ENCODE measurements at regions not wholly inside any gene's neighbourhood (a gene's known extent, or its start where the extent isn't known, plus 50 kb on each side); places are given as distances from the start of the nearest gene placed in this dataset.

- no peak for DNase-seq (ENCODE audit: low spot score)
Observed at GRCh38 chr14:97445367-97445766, 648.2 kb downstream of the VRK1 start.

GRCh38 chr14:97446087-97446486 is 648.9 kb downstream of the VRK1 start:
- no peak for DNase-seq (ENCODE audit: low spot score)

GRCh38 chr14:97452314-97452713 is 655.1 kb downstream of the VRK1 start:
- DNase-seq (ENCODE audit: low spot score): no peak

- DNase-seq (ENCODE audit: low spot score): no peak
Observed at GRCh38 chr14:97453991-97454390, 656.8 kb downstream of the VRK1 start.

GRCh38 chr14:97456462-97456861 is 659.3 kb downstream of the VRK1 start:
- no peak for DNase-seq (ENCODE audit: low spot score)

GRCh38 chr14:97456958-97457357 is 659.8 kb downstream of the VRK1 start:
- peak; percentile 85 for DNase-seq (ENCODE audit: low spot score)

- DNase-seq (ENCODE audit: low spot score): no peak
Observed at GRCh38 chr14:97457575-97458085, 660.4 kb downstream of the VRK1 start.

GRCh38 chr14:97458255-97458654 is 661.1 kb downstream of the VRK1 start:
- DNase-seq (ENCODE audit: low spot score): no peak

GRCh38 chr14:97458661-97459579 is 661.7 kb downstream of the VRK1 start:
- DNase-seq (ENCODE audit: low spot score): peak; percentile 83

- DNase-seq (ENCODE audit: low spot score): no peak
Observed at GRCh38 chr14:97462081-97462480, 664.9 kb downstream of the VRK1 start.

GRCh38 chr14:97468220-97468619 is 671.0 kb downstream of the VRK1 start:
- DNase-seq (ENCODE audit: low spot score): no peak

GRCh38 chr14:97477353-97477752 is 680.2 kb downstream of the VRK1 start:
- no peak for DNase-seq (ENCODE audit: low spot score)

GRCh38 chr14:97485201-97485600 is 688.0 kb downstream of the VRK1 start:
- DNase-seq (ENCODE audit: low spot score): no peak

GRCh38 chr14:97486601-97487120 is 689.5 kb downstream of the VRK1 start:
- no peak for DNase-seq (ENCODE audit: low spot score)

- DNase-seq (ENCODE audit: low spot score): no peak
Observed at GRCh38 chr14:97489750-97490149, 692.6 kb downstream of the VRK1 start.

GRCh38 chr14:97490521-97491070 is 693.4 kb downstream of the VRK1 start:
- no peak for DNase-seq (ENCODE audit: low spot score)

GRCh38 chr14:97491697-97492096 is 694.5 kb downstream of the VRK1 start:
- no peak for DNase-seq (ENCODE audit: low spot score)

GRCh38 chr14:97499790-97500481 is 702.8 kb downstream of the VRK1 start:
- no peak for DNase-seq (ENCODE audit: low spot score)

GRCh38 chr14:97506626-97507025 is 709.4 kb downstream of the VRK1 start:
- DNase-seq (ENCODE audit: low spot score): no peak

- DNase-seq (ENCODE audit: low spot score): no peak
Observed at GRCh38 chr14:97513891-97514290, 716.7 kb downstream of the VRK1 start.

GRCh38 chr14:97517566-97518234 is 720.5 kb downstream of the VRK1 start:
- no peak for DNase-seq (ENCODE audit: low spot score)

GRCh38 chr14:97523936-97524335 is 726.8 kb downstream of the VRK1 start:
- no peak for DNase-seq (ENCODE audit: low spot score)
